ENCODE measurements at regions not wholly inside any gene's neighbourhood (a gene's known extent, or its start where the extent isn't known, plus 50 kb on each side); places are given as distances from the start of the nearest gene placed in this dataset.

GRCh38 chr3:141669434-141669833 is 68.7 kb upstream of the RNF7 start:
- DNase-seq: no peak

DNA sequence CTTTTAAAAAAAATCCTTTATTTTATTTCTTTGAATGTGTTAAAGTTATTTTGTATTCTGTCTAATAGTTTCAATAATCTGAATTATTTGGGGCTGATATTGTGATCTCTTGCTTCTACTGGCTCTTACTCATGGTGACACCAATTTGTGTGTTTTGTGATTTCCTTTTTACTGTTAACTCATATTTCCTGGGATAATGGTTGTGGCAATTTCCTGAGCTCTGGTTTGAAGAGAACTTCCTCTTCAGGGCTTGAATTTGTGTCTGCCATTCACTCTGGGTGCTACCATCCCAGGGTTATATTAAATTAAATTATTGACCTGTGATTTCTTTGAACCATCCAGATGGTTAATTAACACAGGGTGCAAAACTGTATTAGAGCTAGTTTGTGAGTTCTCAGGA is 60.4 kb upstream of the RNF7 start:
- DNase-seq: peak in 3 of 4 experiments; percentile 33 to 68 (median 58)

DNA sequence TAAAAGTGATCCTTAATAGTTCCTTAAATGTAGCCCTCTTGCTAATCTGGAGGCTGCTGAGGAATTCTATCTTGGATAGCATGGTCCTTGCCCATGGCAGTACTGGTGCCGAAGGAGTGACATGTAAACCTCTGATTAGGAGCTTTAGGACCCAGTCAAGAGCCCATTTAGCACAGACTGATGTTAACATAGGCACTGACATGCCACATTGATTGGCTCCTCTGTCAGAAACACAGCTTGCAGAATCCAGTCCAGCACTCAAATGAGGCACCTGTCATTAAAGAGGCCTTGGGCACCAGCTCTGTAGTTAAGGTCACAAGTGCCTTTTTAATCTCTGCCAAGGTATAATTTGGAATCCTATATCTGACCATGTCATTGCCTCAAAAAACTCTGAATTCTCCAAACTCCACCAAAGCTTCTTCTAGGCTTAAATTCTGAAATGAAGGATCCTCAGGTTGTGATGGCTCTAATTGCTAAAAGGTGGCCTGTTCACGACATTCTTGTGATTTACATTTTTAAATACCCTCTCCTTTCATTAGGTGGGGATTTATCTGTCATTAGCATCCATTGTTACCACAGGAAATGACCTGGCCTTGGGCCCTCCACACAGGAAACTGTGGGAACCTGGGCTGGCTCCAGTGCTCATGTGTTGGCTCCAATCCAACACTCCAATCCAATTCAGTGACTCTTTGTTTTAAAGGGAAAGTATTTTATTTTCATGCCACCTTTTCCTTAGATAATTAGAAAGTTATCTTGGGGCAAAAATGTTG is 57.3 kb upstream of the RNF7 start:
- peak in 1 of 4 experiments; percentile 34 for DNase-seq

DNA sequence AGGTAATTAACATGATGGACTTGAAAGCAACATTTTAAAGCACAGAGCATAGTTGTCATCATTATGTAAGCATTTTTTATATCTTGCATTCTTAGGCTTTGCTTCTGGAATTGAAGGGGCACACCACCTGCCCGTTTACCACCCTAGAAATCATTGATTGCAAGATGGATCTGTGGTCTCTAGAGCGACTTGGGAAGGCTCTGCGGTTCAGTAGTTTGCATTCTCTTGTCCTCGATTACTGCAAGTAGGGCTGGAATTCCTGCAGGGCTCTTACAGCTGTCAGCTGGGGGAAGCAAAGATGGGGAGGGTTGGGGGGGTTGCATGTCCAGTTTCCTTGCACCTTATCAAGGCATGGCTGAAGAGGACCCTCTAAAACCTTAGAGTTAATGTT is 56.7 kb upstream of the RNF7 start:
- no peak for DNase-seq

GRCh38 chr3:141682007-141682406 is 56.1 kb upstream of the RNF7 start:
- no peak for DNase-seq

DNA sequence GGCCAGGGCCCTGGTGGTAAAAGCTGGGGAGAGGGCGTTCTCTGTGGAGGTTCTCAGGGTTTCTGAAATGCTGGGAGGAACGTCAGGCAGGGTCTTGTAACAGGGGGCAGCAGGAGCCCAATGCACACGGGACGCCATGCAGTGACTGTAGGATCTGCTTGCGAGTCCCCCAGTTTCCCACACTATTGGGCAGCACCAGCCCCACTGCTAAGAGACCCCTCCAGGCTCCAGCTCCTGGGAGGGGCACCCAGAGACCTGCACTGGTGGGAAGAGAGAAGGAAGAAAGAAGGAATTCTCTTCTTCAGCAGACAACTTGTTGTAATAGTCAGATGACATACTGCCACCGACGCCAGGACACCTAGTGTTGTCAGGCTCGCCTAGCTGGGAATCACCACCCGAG is 55.2 kb upstream of the RNF7 start:
- DNase-seq: no peak

DNA sequence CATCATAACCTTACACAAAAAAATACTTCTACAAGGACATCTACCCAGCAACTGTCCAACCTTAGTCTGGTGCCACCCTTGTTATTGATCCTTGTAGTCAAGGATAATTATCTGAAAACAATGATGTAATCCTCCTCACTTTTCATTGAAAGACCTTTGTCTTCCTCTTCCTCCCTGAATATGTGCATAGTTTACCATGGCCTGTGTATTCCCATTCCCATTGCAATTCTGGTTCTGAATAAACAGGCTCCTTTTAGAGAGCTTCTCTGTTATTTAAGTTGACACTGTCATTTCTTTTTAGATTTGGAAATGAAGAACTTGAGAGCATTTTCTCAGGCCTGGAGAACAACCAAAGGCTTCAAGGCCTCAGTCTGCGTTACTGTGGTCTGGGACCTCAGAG is 53.3 kb upstream of the RNF7 start:
- DNase-seq: no peak

DNA sequence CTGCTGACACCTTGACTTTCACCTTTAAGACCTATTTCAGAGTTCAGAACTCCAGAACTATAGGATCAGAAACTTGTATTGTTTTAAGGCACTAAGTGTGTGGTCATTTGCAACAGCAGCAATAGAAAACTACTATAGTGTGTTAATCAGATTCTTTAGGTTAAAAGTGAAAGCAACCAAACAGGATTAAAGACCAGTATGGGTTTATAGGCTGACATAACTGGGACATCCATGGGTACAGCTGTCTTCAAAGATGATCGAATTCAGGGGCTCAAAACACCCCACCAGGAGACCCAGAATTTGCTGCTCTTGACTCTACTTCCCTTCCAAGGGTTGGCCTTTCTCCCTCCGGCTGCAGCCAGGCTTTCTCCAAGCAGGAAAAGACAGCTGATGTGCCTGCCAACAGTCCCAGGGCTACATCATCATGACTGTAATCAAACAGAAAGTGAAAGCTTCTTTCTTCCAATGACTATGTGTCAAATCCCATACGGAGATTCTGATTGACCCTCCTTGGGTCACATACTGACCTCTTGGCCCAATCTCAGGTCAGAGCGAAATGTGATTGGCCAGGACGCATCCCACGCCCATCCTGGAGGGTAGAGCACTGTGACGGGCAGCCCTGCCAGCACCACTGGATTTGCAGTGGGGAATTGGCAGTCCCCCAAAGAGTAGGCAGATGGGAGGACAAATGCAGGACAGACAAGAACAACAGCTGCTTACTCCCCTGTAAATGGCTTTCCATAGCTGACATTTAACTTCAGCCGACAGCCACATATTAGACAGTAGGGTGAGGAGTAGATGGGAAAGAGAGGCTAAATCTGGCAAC is 51.4 kb upstream of the RNF7 start:
- peak; percentile 68 to 84 (median 72) for DNase-seq

All from suppressor macrophage (primary cell).